ENCODE measurements at regions not wholly inside any gene's neighbourhood (a gene's known extent, or its start where the extent isn't known, plus 50 kb on each side); places are given as distances from the start of the nearest gene placed in this dataset.

DNA sequence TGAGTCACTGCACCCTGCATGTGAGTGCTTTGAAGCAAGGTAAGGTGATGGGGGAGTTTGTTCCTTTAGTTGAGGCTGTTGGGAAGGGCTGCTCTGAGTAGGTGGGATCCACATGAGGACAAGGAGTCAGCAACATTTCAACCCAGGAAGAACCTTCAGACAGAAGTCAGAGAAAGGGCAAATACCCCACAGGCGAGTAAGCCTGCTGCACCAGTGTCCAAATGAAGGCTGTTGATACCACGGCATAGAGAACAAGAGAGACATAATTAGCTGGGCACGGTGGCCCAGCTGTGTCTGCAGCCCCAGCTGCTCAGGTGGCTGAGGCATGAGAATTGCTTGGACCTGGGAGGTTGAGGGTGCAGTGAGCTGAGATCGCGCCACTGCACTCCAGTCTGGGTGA is 54.3 kb upstream of the CLMP start:
- Histone ChIP-seq H3K27ac (no peak overlapping the region), H3K9me3 (replicated peaks in 1 of 3) (no peaks in the 10 kb centered on the region), H3K27me3 (no peaks in the 10 kb centered on the region), H3K4me3 (no peak overlapping the region), H3K4me1 (replicated peaks in 1 of 2) (peaks cover 0 to 7% of the 10 kb centered on the region in 2 donors), H3K36me3 (replicated peaks in 1 of 2) (no peaks in the 10 kb centered on the region)
- WGBS, 4 donors, result 69 to 77% (median 74%) methylated on average over 5 of the region's 5 CpGs
- intact Hi-C loops (cut with DNase I), result loop anchor here in 1 of 2 donors (5.0 to 10.0 kb wide), 2 partner anchors 85 to 137 kb away; no protein-coding TSS in a partner anchor
- TF ChIP-seq POLR2A (IDR thresholded peaks at IDR 0.05), result no peak
- no peak for TF ChIP-seq CTCF (IDR thresholded peaks at IDR 0.05)
- no peak for DNase-seq

DNA sequence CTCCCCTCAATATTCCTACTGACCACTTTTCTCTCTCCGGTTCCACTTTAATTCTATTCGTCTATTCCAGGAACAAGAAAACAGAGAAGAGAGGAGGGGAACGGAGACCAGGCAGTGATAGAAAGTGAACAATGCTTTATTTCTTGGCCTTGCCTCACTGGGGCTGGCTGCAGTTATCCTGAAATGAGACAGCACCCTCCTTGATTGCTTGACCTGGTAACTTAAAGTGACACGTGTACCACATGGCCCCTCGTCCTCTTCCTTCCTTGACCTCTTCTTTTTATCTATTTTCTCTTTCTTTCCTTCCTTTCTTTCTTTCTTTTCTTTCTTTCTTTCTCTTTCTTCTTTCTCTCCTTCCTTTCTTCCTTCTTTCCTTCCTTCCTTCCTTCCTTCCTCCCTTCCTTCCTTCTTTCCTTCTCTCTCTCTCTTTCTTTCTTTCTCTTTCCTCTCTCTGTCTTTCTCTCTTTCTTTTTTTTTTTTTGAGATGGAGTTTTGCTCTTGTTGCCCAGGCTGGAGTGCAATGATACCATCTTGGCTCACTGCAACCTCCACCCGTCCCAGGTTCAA is 52.8 kb upstream of the CLMP start:
- no peak for TF ChIP-seq CTCF (IDR thresholded peaks at IDR 0.05)
- TF ChIP-seq POLR2A (IDR thresholded peaks at IDR 0.05), result no peak
- Histone ChIP-seq H3K27ac (no peak overlapping the region), H3K27me3 (no peaks in the 10 kb centered on the region), H3K4me3 (no peak overlapping the region), H3K9me3 (replicated peaks in 1 of 3) (no peaks in the 10 kb centered on the region), H3K36me3 (replicated peaks in 1 of 2) (no peaks in the 10 kb centered on the region), H3K4me1 (replicated peaks in 1 of 2) (peaks cover 0 to 7% of the 10 kb centered on the region in 2 donors)
- DNase-seq, result no peak
- intact Hi-C loops (cut with DNase I), result loop anchor here (2.0 to 10.0 kb wide), 3 partner anchors 83 to 139 kb away; no protein-coding TSS in a partner anchor
- WGBS, 4 donors, result 36 to 43% (median 39%) methylated on average over 6 of the region's 6 CpGs

DNA sequence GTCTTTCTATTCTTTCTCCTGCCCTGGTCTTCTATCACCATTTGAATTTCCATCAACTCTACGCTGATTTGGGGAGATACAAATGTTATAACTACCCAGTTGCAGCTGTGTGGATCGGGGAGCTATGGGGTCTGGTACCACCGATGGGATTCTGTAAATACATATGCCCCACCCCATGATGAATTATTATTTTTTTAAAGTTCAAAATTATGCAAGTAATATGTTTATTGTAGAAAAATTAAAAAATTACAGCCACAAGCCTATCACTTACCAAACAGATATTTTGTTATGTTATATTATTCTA is 52.4 kb upstream of the CLMP start:
- intact Hi-C loops (cut with DNase I), result loop anchor here (2.0 to 10.0 kb wide), 3 partner anchors 83 to 139 kb away; no protein-coding TSS in a partner anchor
- peaks cover 0 to 7% of the 10 kb centered on the region in 2 donors for H3K4me1 ChIP-seq (replicated peaks in 1 of 2)

More for the DNA sequence above, 52.4 kb upstream of the CLMP start:
- Histone ChIP-seq H3K9me3 (replicated peaks in 1 of 3) (no peaks in the 10 kb centered on the region), H3K27ac (no peak overlapping the region), H3K27me3 (no peaks in the 10 kb centered on the region), H3K36me3 (replicated peaks in 1 of 2) (no peaks in the 10 kb centered on the region), H3K4me3 (no peak overlapping the region)
- TF ChIP-seq CTCF (IDR thresholded peaks at IDR 0.05) (peak in 1 of 6 experiments; percentile 4), POLR2A (IDR thresholded peaks at IDR 0.05) (no peak)
- WGBS, 4 donors, result 51 to 57% (median 55%) methylated on average over 3 of the region's 3 CpGs
- DNase-seq, result no peak

Measured in adrenal gland (tissue), 9 donors.